ENCODE measurements at regions not wholly inside any gene's neighbourhood (a gene's known extent, or its start where the extent isn't known, plus 50 kb on each side); places are given as distances from the start of the nearest gene placed in this dataset.

DNA sequence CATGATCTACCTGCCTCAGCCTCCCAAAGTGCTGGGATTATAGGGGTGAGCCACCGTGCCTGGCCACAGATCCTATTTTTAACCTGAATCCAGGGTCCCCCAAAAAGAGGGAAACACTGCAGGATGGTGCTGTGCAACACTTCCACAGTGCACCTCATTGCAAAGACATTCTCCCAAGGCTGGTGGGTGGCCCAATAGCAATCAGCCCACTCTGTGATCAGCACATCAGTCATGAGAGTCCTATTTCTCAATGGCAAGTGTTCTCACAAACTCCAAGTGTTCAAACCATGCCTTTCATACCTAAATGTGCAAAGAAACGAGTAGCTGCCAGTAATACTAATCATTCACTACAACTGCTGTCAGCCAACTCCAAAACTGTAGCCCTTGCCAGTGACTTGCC, 612.9 kb downstream of the CCER1 start:
- ATAC-seq (ENCODE audit: insufficient read depth, low FRiP score) (no peak), DNase-seq (no peak)
- Histone ChIP-seq H3K36me3 (ENCODE audit: control insufficient read depth in 4 of 4, insufficient read depth in 4 of 4, low read length in 4 of 4) (no peaks in the 10 kb centered on the region), H3K9me3 (ENCODE audit: control insufficient read depth in 4 of 4, insufficient read depth in 3 of 4, low read length in 3 of 4) (no peaks in the 10 kb centered on the region), H3K27ac (ENCODE audit: low read depth in 1 of 2, low read length in 1 of 2) (no peak overlapping the region), H3K4me1 (ENCODE audit: control insufficient read depth in 5 of 5, insufficient read depth in 5 of 5, low read length in 5 of 5) (peaks cover 0 to 3% (median 0%) of the 10 kb centered on the region in 5 donors), H3K9ac (ENCODE audit: insufficient read depth in 1 of 2, low read length in 2 of 2) (no peak overlapping the region), H3K4me3 (no peak overlapping the region), H3K27me3 (ENCODE audit: control insufficient read depth in 3 of 3, insufficient read depth in 3 of 3, low read length in 2 of 3) (no peaks in the 10 kb centered on the region)
- WGBS, 2 donors, result 74 to 78% methylated on average over 2 of the region's 2 CpGs
- TF ChIP-seq CTCF (IDR thresholded peaks at IDR 0.05; ENCODE audit: control extremely low read depth, extremely low read depth), result no peak

DNA sequence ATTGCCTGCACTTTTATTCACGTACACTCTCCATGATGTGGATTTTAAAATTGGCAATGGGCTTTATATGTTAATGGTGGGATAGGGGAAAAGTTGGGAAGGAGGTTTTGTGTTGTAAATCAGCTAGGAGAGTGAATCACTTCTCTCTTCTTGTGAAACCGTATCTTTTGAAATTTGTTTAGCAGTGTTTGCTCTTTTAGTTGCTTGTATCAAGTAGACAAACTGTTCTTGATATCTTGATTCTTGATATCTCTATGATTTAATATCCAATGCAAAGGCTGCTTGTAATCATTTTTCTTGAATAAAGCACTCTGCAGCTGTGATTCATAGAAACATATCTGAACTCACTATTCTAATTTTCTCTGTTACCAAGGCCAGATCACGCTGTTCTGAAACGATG, 615.1 kb downstream of the CCER1 start:
- H3K9ac ChIP-seq (ENCODE audit: insufficient read depth in 1 of 2, low read length in 2 of 2), result no peak overlapping the region
- no peak for TF ChIP-seq CTCF (IDR thresholded peaks at IDR 0.05; ENCODE audit: control extremely low read depth, extremely low read depth)
- H3K9me3 ChIP-seq (ENCODE audit: control insufficient read depth in 4 of 4, insufficient read depth in 3 of 4, low read length in 3 of 4), result no peaks in the 10 kb centered on the region
- H3K4me3 ChIP-seq, result no peak overlapping the region
- H3K4me1 ChIP-seq (ENCODE audit: control insufficient read depth in 5 of 5, insufficient read depth in 5 of 5, low read length in 5 of 5), result peaks cover 0 to 3% (median 0%) of the 10 kb centered on the region in 5 donors
- DNase-seq (peak in 1 of 3 donors; percentile 17), ATAC-seq (ENCODE audit: insufficient read depth, low FRiP score) (no peak)
- H3K36me3 ChIP-seq (ENCODE audit: control insufficient read depth in 4 of 4, insufficient read depth in 4 of 4, low read length in 4 of 4), result no peaks in the 10 kb centered on the region
- H3K27me3 ChIP-seq (ENCODE audit: control insufficient read depth in 3 of 3, insufficient read depth in 3 of 3, low read length in 2 of 3), result no peaks in the 10 kb centered on the region
- H3K27ac ChIP-seq (ENCODE audit: low read depth in 1 of 2, low read length in 1 of 2), result no peak overlapping the region
- WGBS, 2 donors, result 85 to 88% methylated on average over 4 of the region's 4 CpGs

GRCh38 chr12:90338365-90338764, 616.6 kb downstream of the CCER1 start:
- 81 to 88% methylated on average over 2 of the region's 2 CpGs for WGBS, 2 donors
- TF ChIP-seq CTCF (IDR thresholded peaks at IDR 0.05; ENCODE audit: control extremely low read depth, extremely low read depth), result no peak
- H3K4me3 ChIP-seq, result no peak overlapping the region
- ATAC-seq (ENCODE audit: insufficient read depth, low FRiP score), result no peak
- no peak overlapping the region for H3K27ac ChIP-seq (ENCODE audit: low read depth in 1 of 2, low read length in 1 of 2)
- no peaks in the 10 kb centered on the region for H3K36me3 ChIP-seq (ENCODE audit: control insufficient read depth in 4 of 4, insufficient read depth in 4 of 4, low read length in 4 of 4)
- DNase-seq, result no peak
- H3K4me1 ChIP-seq (ENCODE audit: control insufficient read depth in 5 of 5, insufficient read depth in 5 of 5, low read length in 5 of 5), result peaks cover 0 to 3% (median 0%) of the 10 kb centered on the region in 5 donors
- no peak overlapping the region for H3K9ac ChIP-seq (ENCODE audit: insufficient read depth in 1 of 2, low read length in 2 of 2)
- no peaks in the 10 kb centered on the region for H3K9me3 ChIP-seq (ENCODE audit: control insufficient read depth in 4 of 4, insufficient read depth in 3 of 4, low read length in 3 of 4)
- H3K27me3 ChIP-seq (ENCODE audit: control insufficient read depth in 3 of 3, insufficient read depth in 3 of 3, low read length in 2 of 3), result no peaks in the 10 kb centered on the region

- Histone ChIP-seq H3K27ac (ENCODE audit: low read depth in 1 of 2, low read length in 1 of 2) (no peak overlapping the region), H3K27me3 (ENCODE audit: control insufficient read depth in 3 of 3, insufficient read depth in 3 of 3, low read length in 2 of 3) (no peaks in the 10 kb centered on the region), H3K4me1 (ENCODE audit: control insufficient read depth in 5 of 5, insufficient read depth in 5 of 5, low read length in 5 of 5) (peaks cover 0 to 3% (median 0%) of the 10 kb centered on the region in 5 donors), H3K36me3 (ENCODE audit: control insufficient read depth in 4 of 4, insufficient read depth in 4 of 4, low read length in 4 of 4) (no peaks in the 10 kb centered on the region), H3K9ac (ENCODE audit: insufficient read depth in 1 of 2, low read length in 2 of 2) (no peak overlapping the region), H3K4me3 (no peak overlapping the region), H3K9me3 (ENCODE audit: control insufficient read depth in 4 of 4, insufficient read depth in 3 of 4, low read length in 3 of 4) (no peaks in the 10 kb centered on the region)
- DNase-seq (no peak), ATAC-seq (ENCODE audit: insufficient read depth, low FRiP score) (no peak)
- TF ChIP-seq CTCF (IDR thresholded peaks at IDR 0.05; ENCODE audit: control extremely low read depth, extremely low read depth), result no peak
Measured at GRCh38 chr12:90337018-90337417, 618.0 kb downstream of the CCER1 start.

Measured in lung (tissue), 11 donors.